Omental fat pad (tissue), 3 donors: ENCODE measurements at regions not wholly inside any gene's neighbourhood (a gene's known extent, or its start where the extent isn't known, plus 50 kb on each side); places are given as distances from the start of the nearest gene placed in this dataset.

Experiments
- ATAC-seq: fragments of 150-250 bp; one replicate; pipeline ENCODE4 v1.9.1; 2016; ENCODE audit warnings: mild to moderate bottlenecking, moderate library complexity; ENCODE audit not compliant: low FRiP score
- DNase-seq: peaks from one replicate; pipeline ENCODE4 v3.0.0-alpha.2; 2019; ENCODE audit warnings: low spot score
- TF ChIP-seq, protein P1 (sequence below), 3 donors: fragments of 450-650 bp; IDR thresholded peaks; one replicate each; pipeline ENCODE4 v1.5.1; 2016 to 2017; ENCODE audit warnings: antibody characterized with exemption in 3 of 3, mild to moderate bottlenecking in 3 of 3, moderate library complexity in 2 of 3

DNA sequence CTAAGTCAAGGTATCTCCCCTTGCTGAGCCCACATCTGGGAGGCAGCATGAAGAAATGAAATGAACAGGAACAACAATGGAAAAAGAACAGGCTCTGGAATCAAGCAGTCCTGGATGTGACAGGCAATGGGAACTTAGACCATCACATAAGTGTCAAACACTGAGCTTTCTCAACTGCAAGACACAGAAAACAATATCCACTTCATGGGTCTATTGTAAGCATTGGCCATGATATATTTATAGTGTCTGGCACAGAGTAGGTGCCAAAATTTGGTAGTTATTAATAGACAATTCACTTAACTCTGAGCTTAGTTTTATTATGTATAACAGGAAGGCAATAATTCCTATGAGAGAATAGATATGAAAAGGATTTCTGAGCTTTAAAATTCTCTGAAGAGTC is 64.1 kb upstream of the ATP1B1 start:
- ATAC-seq (no peak), DNase-seq (no peak)
- TF ChIP-seq, protein P1, sequence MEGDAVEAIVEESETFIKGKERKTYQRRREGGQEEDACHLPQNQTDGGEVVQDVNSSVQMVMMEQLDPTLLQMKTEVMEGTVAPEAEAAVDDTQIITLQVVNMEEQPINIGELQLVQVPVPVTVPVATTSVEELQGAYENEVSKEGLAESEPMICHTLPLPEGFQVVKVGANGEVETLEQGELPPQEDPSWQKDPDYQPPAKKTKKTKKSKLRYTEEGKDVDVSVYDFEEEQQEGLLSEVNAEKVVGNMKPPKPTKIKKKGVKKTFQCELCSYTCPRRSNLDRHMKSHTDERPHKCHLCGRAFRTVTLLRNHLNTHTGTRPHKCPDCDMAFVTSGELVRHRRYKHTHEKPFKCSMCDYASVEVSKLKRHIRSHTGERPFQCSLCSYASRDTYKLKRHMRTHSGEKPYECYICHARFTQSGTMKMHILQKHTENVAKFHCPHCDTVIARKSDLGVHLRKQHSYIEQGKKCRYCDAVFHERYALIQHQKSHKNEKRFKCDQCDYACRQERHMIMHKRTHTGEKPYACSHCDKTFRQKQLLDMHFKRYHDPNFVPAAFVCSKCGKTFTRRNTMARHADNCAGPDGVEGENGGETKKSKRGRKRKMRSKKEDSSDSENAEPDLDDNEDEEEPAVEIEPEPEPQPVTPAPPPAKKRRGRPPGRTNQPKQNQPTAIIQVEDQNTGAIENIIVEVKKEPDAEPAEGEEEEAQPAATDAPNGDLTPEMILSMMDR (IDR thresholded peaks at IDR 0.05) = no peak

DNA sequence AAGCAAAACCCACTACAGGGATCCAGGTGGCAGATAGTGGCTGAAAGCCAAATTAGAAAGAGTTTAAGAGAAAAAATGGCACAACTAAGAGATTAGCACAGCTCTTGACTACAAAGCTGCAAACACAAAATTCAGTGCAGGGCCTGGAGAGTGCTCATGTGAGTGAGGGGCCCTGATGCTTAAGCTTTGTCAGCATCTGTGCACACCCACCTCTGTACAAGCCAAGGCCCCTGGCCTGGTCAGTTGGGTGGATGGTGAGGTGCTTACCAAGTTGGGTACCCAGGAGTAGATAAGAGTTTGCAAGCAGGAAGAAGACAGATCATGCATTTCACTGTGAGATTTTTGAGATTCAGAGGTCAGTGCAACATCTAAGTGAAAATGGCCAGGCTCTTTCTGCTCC is 62.7 kb upstream of the ATP1B1 start:
- TF ChIP-seq, protein P1 (IDR thresholded peaks at IDR 0.05) = no peak
- no peak for ATAC-seq
- DNase-seq = no peak

DNA sequence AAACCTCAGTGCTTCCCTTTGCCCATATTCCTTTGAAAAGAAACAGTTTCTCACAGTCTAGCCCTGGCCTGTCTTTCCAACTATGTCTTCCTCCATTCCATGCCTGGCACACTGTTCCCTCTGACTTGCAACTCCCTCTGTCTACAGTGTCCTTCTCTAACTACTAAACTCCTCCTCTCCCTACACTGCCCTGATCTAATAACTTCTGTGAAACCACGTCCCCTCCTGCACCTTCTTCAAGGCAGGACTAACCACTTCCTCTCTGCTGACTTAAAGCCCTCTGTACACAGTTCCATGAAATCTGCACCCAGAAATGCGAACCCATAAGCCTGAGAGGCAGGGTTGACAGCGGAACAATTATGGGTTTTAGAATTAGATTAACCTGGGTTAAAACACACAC is 62.2 kb upstream of the ATP1B1 start:
- TF ChIP-seq, protein P1 (IDR thresholded peaks at IDR 0.05) = no peak
- ATAC-seq (no peak), DNase-seq (no peak)

DNA sequence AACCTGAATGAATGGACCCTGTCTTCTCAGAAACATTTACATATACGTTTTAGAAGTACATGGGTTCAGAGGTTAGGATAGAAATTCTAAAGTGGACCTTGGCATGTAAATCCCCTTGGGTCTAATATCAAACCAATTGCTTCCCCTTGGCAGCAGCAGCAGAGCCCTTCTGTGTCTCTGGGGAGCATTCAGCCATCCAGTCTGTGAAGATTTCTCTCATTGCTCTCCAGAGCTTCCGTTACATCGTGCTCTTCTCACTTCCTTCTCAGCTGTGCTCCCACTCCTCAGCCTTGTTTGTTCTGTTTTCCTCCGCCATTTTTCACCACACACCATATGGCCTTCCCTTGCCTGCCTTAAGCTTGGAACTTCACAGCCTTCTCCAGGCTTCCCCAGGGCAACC is 61.5 kb upstream of the ATP1B1 start:
- ATAC-seq = no peak
- TF ChIP-seq, protein P1 (IDR thresholded peaks at IDR 0.05) = no peak
- DNase-seq = no peak

DNA sequence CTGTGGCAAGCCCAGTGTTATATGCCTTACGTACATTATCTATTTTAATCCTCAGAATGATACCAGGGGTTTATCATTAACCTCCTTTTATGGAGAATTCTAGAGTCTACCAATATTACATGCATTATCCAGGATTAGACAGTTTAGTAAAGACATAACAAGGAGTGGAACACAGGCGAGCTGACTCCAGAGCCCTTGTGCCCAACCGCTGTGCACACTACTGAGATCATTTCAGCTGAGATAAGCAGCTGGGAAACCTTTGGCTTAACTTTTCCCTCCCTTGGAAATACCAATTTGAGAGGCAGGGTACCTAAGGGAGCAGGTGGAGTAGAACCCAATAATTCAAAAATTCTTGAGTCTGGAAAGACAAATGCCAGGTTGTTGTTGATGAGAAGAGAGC is 59.8 kb upstream of the ATP1B1 start:
- DNase-seq = no peak
- TF ChIP-seq, protein P1 (IDR thresholded peaks at IDR 0.05) = no peak

DNA sequence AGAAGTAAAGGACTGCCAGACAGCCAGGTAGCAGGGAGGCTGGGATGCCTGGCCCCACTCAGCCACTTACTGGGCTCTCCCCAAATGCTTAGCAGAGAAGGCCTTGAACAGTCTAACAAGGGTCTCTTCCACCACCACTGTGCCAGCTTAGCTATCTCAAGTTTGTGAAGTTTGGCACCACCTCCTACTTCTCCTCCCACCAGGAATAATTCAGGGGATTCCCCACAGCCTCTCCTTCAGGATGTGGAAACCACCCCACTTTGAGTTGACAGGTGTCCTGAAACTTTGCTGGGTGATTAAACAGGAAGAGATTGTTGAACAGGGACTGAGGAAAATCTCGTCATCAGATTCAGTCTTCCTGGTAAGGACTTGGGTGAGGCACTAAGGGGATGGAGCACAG is 59.4 kb upstream of the ATP1B1 start:
- TF ChIP-seq, protein P1 (IDR thresholded peaks at IDR 0.05) = no peak
- DNase-seq (no peak), ATAC-seq (no peak)

More for the DNA sequence above, 59.8 kb upstream of the ATP1B1 start:
- no peak for ATAC-seq

DNA sequence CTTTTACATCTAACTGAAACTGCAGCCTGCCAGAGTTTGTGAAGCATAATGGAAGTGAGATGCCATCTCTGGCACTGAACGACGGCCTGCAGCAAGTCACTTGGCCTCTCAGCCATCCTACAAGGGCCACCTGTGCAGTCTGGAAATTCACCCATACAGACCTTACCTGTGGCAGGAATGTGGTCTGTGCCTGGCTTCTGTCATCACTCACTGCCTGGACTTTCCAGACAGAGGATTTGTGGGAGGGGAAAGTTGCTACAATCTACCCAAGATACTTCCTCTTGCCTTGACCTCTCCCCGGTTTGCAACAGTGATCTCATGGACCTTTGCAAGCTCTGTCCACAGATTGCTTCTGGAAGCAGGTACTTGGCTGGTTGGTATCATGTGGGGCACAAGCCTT is 58.4 kb upstream of the ATP1B1 start:
- DNase-seq = no peak
- ATAC-seq = no peak
- TF ChIP-seq, protein P1 (IDR thresholded peaks at IDR 0.05) = no peak
